Endothelial cell of umbilical vein (primary cell): ENCODE measurements at regions not wholly inside any gene's neighbourhood (a gene's known extent, or its start where the extent isn't known, plus 50 kb on each side); places are given as distances from the start of the nearest gene placed in this dataset.

Experiments
- BruUV-seq: library from RNA; stranded (reverse); fragments of 400-500 nt; replicated peaks from 2 replicates; lab custom pipeline; 2021; lab: Mats Ljungman, UMichigan
- CTCF ChIA-PET: fragments of 300-600, 350-600 bp; sonication (Branson Sonifier 250); formaldehyde crosslinking; loops from one replicate; lab custom pipeline; 2021; ENCODE audit warnings: antibody characterized with exemption, inconsistent platforms; lab: Charles Lee
- POLR2A ChIA-PET: fragments of 300-600, 350-600 bp; sonication (Branson Sonifier 250); formaldehyde crosslinking; loops from one replicate; lab custom pipeline; 2021; ENCODE audit warnings: antibody characterized with exemption, inconsistent platforms; lab: Charles Lee
- DNase-seq: peaks from one replicate; pipeline ENCODE4 v3.0.0-alpha.2; 2011; ENCODE audit warnings: low read depth, low spot score
- FAIRE-seq: peaks from 2 replicates; lab custom pipeline; 2011; peaks lifted over from hg19 to GRCh38; lab: Jason Lieb, UNC
- H2AFZ ChIP-seq: 2 replicates; pipeline ENCODE4 v1.6.0; 2012; ENCODE audit warnings: low read depth, low read length, control low read depth, inconsistent platforms
- H3K27ac ChIP-seq: 2 replicates; pipeline ENCODE4 v1.5.1; 2011; ENCODE audit warnings: low read depth, mild to moderate bottlenecking, control low read depth, low read length, moderate library complexity; ENCODE audit not compliant: insufficient read depth
- H3K27me3 ChIP-seq, 2 experiments: 2 replicates each; pipeline versions ENCODE4 v1.6.0 to v1.6.1; 2011; ENCODE audit warnings: low read length in 2 of 2, mixed read lengths in 1 of 2; ENCODE audit not compliant: control insufficient read depth in 2 of 2, insufficient read depth in 2 of 2
- H3K36me3 ChIP-seq, 2 experiments: 2 replicates in 1 of 2; 3 replicates in 1 of 2; pipeline ENCODE4 v1.5.1; 2011; ENCODE audit warnings: low read length in 2 of 2, mild to moderate bottlenecking in 1 of 2, moderate library complexity in 1 of 2; ENCODE audit not compliant: control insufficient read depth in 2 of 2, insufficient read depth in 2 of 2; ENCODE audit errors: extremely low read depth in 1 of 2
- H3K4me1 ChIP-seq: 3 replicates; pipeline ENCODE4 v1.5.1; 2011; ENCODE audit warnings: mild to moderate bottlenecking, low read length; ENCODE audit not compliant: control insufficient read depth, insufficient read depth; ENCODE audit errors: extremely low read depth
- H3K4me2 ChIP-seq: 2 replicates; pipeline ENCODE4 v1.6.1; 2011; ENCODE audit warnings: low read length, control low read depth, mixed read lengths; ENCODE audit not compliant: insufficient read depth
- H3K4me3 ChIP-seq, 3 experiments: fragments of 200-600 bp in 1 of 3; sonication (generic), shearing (Covaris generic) in 1 of 3; replicated peaks in 1 of 3; 2 replicates each; pipeline ENCODE4 v1.5.1; 2011 to 2016; ENCODE audit warnings: control low read depth in 3 of 3, low read length in 3 of 3, mild to moderate bottlenecking in 2 of 3, inconsistent platforms in 1 of 3, low read depth in 1 of 3, moderate library complexity in 1 of 3; ENCODE audit not compliant: insufficient read depth in 1 of 3
- H3K79me2 ChIP-seq: 2 replicates; pipeline ENCODE4 v1.6.0; 2012; ENCODE audit warnings: low read length, inconsistent platforms; ENCODE audit not compliant: control insufficient read depth, insufficient read depth
- H3K9ac ChIP-seq: replicated peaks from 2 replicates; pipeline ENCODE3; 2011; ENCODE audit warnings: low read length, control low read depth; ENCODE audit not compliant: insufficient read depth; ENCODE audit errors: extremely low read depth
- H3K9me1 ChIP-seq: replicated peaks from 3 replicates; pipeline ENCODE4 v1.6.0; 2011; ENCODE audit warnings: mild to moderate bottlenecking, low read length; ENCODE audit not compliant: control insufficient read depth, insufficient read depth; ENCODE audit errors: extremely low read depth
- H3K9me3 ChIP-seq: replicated peaks from 2 replicates; pipeline ENCODE4 v1.5.1; 2012; ENCODE audit warnings: low read length, inconsistent platforms; ENCODE audit not compliant: control insufficient read depth, insufficient read depth
- H4K20me1 ChIP-seq: replicated peaks from 2 replicates; pipeline ENCODE3; 2011; ENCODE audit warnings: mild to moderate bottlenecking, low read length; ENCODE audit not compliant: control insufficient read depth, insufficient read depth; ENCODE audit errors: extremely low read depth
- EZH2 ChIP-seq: IDR thresholded peaks from 2 replicates; pipeline ENCODE4 v1.6.1; 2012; ENCODE audit warnings: borderline replicate concordance, low read depth, mild to moderate bottlenecking, moderate library complexity, low read length, inconsistent platforms; ENCODE audit not compliant: severe bottlenecking
- FOS ChIP-seq: IDR thresholded peaks from 2 replicates; pipeline ENCODE4 v1.6.1; 2011; ENCODE audit warnings: mild to moderate bottlenecking, low read length, moderate library complexity, borderline replicate concordance; ENCODE audit not compliant: insufficient read depth
- GATA2 ChIP-seq: IDR thresholded peaks from 2 replicates; pipeline ENCODE4 v1.7.0; 2011; ENCODE audit warnings: low read depth, mild to moderate bottlenecking, moderate library complexity, mixed read lengths, low read length; ENCODE audit not compliant: insufficient read length, insufficient read depth
- JUN ChIP-seq: IDR thresholded peaks from 2 replicates; pipeline ENCODE4 v1.6.1; 2011; ENCODE audit warnings: borderline replicate concordance, low read depth; ENCODE audit not compliant: insufficient read length, insufficient read depth
- MAX ChIP-seq: IDR thresholded peaks from 2 replicates; pipeline ENCODE4 v1.6.1; 2011; ENCODE audit not compliant: insufficient read depth, insufficient read length
- MYC ChIP-seq: IDR thresholded peaks from one replicate; pipeline ENCODE4 v1.6.1; 2011; ENCODE audit warnings: mild to moderate bottlenecking, low read depth, low read length
- POLR2AphosphoS5 ChIP-seq: IDR thresholded peaks from 2 replicates; pipeline ENCODE4 v1.6.1; 2012; ENCODE audit warnings: low read depth, mild to moderate bottlenecking, control low read depth, low read length, moderate library complexity; ENCODE audit not compliant: insufficient read depth
- dilution Hi-C: fragments of 300-500 bp; cut with MboI; formaldehyde crosslinking; loops from one replicate; pipeline ENCODE4 v1.15.0; 2019; ENCODE audit warnings: low sequenced_read_pairs; ENCODE audit not compliant: extremely low pct_ligation_motif_present
- intact Hi-C: fragments of 100-400 bp; cut with micrococcal nuclease; formaldehyde crosslinking; loops from one replicate; pipeline ENCODE4 v1.10.0; 2022
- TF ChIP-seq, protein P1 (sequence below), 2 donors: IDR thresholded peaks; 1 replicate in 1 of 2; 2 replicates in 1 of 2; pipeline ENCODE4 v1.5.1; 2011; ENCODE audit warnings: low read length in 2 of 2, mild to moderate bottlenecking in 2 of 2, moderate library complexity in 2 of 2, control low read depth in 1 of 2, inconsistent platforms in 1 of 2, low read depth in 1 of 2; ENCODE audit not compliant: insufficient read depth in 1 of 2; ENCODE audit errors: extremely low read depth in 1 of 2

GRCh38 chr7:118754608-118755007 lies 530.1 kb downstream of the ANKRD7 start:
- CTCF ChIA-PET: no interaction called here
- no TSS peak for BruUV-seq
- H3K4me2 ChIP-seq: no peak overlapping the region
- DNase-seq (no peak), FAIRE-seq (no peak)
- TF ChIP-seq FOS (no peak), JUN (no peak), MYC (no peak), GATA2 (no peak), POLR2AphosphoS5 (no peak), EZH2 (no peak), MAX (no peak)
- TF ChIP-seq, protein P1, sequence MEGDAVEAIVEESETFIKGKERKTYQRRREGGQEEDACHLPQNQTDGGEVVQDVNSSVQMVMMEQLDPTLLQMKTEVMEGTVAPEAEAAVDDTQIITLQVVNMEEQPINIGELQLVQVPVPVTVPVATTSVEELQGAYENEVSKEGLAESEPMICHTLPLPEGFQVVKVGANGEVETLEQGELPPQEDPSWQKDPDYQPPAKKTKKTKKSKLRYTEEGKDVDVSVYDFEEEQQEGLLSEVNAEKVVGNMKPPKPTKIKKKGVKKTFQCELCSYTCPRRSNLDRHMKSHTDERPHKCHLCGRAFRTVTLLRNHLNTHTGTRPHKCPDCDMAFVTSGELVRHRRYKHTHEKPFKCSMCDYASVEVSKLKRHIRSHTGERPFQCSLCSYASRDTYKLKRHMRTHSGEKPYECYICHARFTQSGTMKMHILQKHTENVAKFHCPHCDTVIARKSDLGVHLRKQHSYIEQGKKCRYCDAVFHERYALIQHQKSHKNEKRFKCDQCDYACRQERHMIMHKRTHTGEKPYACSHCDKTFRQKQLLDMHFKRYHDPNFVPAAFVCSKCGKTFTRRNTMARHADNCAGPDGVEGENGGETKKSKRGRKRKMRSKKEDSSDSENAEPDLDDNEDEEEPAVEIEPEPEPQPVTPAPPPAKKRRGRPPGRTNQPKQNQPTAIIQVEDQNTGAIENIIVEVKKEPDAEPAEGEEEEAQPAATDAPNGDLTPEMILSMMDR (IDR thresholded peaks at IDR 0.05; ENCODE audit: extremely low read depth in 1 of 2, insufficient read depth in 1 of 2, low read depth in 1 of 2, low read length in 2 of 2): no peak
- no peak overlapping the region for H3K27ac ChIP-seq
- H3K27me3 ChIP-seq: no peaks in the 10 kb centered on the region
- H3K9ac ChIP-seq: no peak overlapping the region
- no peaks in the 10 kb centered on the region for H4K20me1 ChIP-seq
- H3K9me1 ChIP-seq: no peaks in the 10 kb centered on the region
- intact Hi-C loops: no loop called here
- H3K9me3 ChIP-seq: peaks cover 5% of the 10 kb centered on the region
- POLR2A ChIA-PET: no interaction called here
- dilution Hi-C loops: no loop called here
- no peak overlapping the region for H2AFZ ChIP-seq
- no peaks in the 10 kb centered on the region for H3K36me3 ChIP-seq
- no peaks in the 10 kb centered on the region for H3K79me2 ChIP-seq
- H3K4me1 ChIP-seq: no peaks in the 10 kb centered on the region
- H3K4me3 ChIP-seq: no peak overlapping the region
